Nucleus accumbens (tissue), 56 donors: ENCODE measurements at regions not wholly inside any gene's neighbourhood (a gene's known extent, or its start where the extent isn't known, plus 50 kb on each side); places are given as distances from the start of the nearest gene placed in this dataset.
"Not testable (repeated sequence)": the region's sequence is repeated elsewhere in the genome, so short reads cannot be mapped to it uniquely, and the experiment has no call there.

ENCODE experiments used
- DNase-seq, 56 donors: peaks; one replicate each; lab custom pipeline; 2025; lab: John Stamatoyannopoulos, UW

DNA sequence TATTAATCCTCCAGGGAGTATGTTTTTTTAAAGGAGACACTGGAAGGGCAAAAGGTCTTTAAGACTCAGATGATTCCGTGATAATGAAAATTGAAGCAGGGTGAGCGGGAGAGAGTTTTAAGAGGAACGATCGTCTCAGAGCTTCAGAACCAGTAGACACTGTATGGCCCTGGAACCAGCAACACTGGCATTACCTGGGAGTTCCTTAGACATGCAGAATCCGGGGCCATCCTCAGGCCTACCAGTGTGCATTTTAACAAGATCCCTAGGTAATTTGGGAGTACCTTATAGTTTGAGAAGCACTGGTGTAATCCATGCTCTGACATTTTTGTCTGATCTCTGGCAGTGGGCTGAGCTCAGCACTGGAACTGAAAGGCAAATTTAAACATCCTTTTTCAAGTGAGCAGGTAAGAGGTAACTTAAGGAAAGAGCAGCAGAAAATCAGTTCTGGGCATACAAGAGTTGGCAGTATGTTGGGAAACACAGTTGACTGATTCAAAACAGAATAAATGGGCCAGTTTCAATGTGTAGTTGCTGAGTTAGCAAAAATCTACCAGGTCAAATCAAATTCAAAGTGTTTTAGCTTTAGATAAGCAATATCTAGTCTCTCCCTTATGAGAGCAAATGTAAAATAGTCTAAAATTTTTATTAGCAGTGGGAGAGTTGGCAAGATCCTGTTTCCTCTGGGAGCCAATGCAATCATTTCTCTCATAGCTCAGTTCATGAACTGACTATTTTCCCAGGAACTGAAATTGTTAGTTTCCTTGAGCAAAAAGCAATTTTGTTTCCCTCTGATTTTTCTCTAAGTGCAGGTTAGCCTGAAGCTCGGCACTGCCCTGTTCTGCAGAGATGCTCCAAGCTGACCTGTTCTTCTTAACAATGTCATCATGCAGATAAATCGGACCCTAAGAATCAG is 97.2 kb upstream of the ELMO1 start:
- no peak for DNase-seq

DNA sequence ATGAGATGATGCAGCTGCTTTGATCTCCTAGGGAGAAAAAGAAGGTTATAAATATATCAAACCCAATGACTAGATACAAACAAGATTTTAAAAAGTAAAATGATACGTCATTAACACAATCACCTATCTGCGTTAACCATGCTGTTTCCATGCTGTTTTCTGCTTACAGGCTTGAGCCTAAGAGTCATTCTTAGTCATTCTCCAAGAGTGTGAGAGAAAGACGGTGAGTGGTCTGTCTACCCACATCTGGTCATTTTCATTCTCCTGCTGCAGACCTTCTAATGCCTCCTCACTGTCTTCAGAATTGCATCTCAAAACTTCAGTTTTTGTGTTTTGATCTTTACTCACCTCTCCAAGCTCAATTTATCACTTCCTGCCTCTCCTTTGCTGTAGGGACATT is 98.0 kb upstream of the ELMO1 start:
- DNase-seq, result no peak

DNA sequence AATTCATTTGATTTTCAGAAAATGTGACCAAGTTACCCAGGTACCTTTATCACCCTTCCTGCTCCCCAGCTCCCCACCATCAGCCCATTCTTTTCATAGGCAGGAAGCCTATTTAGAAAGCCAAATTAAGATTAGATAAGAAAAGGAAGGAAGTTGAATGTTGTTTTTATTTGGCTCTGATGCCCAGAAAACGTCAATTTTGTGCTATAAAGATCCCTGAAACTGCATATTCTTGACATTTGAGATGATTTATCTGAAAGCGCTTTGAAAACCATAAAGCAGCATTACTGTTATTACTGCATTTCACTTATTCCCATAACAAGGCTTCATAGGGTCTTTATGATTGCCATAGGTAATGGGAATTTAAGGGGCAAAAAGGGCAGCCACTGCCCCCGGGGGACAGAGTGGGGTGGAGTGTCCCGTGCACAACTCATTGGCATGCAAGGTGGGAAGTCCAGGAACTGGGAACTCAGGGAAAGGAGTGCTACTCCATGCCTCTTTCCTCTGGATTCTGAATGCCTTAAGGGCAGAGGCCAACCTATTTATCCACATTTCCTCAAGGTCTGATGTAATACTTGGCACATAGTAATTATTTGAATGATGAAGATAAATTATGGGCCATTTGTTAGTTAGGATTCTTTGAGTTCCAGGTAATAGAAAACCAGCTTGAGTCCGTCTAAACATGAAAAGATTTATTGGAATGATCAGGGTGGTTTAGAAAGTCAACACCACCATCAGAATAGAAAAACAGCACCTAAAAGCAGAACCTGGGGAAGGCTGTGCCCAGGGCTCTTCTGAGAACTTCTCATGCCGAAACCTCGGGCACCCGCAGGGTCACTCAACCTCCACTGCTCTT is 100.6 kb upstream of the ELMO1 start:
- no peak for DNase-seq

DNA sequence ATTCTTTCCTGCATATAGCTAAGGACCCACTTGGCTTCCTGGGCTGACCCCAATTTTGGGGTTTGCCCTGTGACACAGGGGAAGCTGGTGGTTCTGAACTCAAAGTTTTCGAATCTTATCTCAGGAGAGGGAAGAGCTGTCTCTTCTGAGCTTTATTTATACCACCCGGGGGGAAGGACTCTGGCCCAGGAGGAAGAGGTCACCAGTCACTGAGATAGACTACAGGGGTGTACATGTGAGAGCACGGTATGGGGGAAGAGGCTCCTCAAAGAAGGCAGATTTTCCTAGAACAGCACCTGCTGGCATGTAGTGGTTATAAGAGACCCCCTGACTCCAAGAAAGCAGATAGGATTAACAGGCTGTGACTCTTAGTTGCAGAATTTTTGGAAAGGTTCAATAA is 101.8 kb upstream of the ELMO1 start:
- no peak for DNase-seq

DNA sequence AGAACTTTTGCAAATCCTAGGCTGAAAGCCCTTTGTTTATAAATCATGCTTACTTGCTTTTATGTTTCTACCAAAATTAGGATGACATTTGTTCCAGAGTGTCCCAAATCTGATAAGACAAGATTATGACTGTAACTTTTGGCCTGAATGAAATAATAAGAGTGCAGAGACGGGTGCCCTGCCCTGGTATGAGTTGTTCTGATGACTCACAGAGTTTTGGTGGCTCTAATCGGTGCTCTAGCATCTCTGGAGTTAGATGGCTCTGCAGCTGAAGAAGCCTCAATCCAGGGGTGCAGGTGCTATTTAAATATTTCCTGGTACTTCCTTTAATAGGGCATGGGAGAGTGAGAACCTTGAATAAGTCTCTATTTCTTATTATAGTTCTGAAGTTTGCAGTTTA is 102.2 kb upstream of the ELMO1 start:
- DNase-seq, result no peak

DNA sequence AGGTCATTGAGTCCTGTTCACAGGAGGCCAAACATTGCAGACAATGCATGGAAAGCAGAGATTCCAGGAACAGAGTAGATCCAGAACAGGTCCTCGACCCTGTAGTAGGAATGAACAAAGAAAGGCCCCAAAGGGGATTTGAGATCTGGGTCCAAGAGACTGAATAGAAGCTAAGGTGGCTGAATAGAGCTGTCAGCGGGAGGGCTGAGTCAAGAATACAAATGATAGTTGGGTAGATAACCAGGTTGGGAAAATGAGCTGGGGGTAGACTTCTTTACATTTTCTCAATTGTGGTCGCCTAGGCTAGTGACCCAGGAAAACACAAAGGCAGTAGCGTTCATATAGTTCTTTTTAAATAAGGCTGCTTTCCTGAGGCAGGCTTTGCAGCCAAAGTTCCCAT is 103.4 kb upstream of the ELMO1 start:
- DNase-seq, result no peak

DNA sequence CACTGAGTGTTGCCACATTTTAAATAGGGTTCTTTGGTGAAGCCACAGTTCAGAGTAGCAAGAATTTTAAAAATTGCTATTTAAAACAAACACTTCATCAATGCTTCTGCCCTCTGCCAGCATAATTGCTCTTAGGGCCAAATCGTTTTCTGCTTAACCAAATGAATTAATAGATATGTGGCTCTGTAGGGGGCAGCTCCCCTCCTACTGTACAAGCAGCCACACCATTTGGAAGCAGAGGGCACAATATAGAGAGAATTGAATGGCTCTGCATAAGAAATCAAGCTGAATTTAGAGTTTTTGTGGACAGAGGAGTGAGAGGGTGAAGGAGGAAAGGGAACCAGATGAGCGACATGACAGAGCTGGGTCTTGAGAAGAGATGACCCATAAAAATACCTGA is 103.8 kb upstream of the ELMO1 start:
- not testable (repeated sequence) for DNase-seq

DNA sequence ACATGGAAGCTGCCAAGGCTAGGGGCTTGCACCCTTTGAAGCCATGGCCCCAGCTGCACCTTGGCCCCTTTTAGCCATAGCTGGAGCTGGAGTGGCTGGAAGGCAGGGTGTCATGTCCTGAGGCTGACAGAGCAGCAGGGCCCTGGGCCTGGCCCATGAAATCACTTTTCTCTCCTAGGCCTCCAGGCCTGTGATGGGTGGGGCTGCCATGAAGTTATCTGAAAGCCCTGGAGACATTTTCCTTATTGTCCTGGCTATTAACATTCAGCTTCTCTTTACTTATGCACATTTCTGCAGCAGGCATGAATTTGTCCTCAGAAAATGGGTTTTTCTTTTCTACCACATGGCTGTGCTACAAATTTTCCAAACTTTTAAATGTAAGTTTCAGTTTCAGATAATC is 106.9 kb upstream of the ELMO1 start:
- DNase-seq, result no peak

DNA sequence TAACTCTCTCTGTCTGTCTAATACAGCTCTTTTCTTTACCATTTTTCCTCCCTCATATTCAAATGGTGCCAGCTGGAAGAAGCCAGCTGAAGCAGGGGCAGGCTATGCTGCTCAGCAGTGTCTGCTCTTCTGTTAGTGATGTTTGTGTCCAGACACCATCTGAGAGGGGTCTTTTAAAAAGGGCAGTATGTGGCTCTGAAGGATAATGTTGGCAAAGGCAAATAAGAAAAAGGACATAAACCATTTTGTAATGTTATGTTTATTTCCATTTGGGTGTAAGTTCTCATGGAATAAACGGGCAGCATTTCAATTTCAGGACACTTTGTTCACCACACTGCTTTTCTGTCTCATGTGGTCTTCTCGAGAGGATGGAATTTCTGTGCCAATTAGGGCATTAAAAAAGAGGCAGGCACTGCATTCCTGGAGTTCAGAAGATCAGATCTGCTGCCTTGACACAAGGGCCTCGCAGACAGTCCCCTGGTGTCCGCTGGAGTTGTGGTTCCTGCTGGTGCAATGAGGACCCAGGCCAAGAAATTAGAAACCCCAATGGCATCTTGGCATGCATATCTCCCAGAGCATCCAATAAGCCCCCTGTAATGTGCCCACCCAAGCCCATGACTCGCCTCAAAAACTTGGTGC is 109.0 kb upstream of the ELMO1 start:
- DNase-seq, result no peak

DNA sequence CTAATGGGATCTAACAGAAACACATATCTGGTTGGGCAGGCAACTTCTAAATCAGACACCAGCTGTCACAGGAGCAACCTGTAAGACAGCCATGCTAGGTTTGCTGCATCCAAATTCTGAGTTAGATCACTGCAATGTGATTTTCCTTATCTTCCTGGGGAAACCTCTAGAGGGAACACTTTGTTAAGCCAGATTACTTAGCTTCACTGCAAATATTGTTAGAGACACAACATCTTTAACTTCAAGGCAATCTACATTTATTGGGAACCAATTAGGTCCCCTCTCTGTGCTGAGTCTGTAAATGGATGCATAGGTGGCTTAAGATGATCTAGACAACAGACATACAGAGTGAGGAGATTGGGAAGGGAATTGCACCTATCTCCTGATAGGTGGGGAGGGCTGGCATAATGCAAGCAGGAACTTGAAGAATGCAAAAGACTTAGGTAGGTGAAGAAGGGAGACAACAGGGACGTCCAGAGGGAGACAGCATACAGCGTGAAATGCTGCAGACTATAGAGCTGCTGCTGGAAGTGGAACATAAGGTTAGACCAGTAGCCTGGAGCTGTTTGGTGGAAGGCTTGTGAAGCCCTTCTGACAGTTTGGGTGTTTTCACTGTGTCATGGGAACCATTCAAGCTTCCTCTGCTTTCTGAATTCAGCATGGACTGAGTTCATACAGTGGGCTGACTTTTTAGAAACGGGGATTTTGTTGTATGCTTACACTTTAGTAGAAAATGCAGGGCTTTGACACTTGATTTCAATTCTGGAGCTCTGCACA is 109.8 kb upstream of the ELMO1 start:
- no peak for DNase-seq

DNA sequence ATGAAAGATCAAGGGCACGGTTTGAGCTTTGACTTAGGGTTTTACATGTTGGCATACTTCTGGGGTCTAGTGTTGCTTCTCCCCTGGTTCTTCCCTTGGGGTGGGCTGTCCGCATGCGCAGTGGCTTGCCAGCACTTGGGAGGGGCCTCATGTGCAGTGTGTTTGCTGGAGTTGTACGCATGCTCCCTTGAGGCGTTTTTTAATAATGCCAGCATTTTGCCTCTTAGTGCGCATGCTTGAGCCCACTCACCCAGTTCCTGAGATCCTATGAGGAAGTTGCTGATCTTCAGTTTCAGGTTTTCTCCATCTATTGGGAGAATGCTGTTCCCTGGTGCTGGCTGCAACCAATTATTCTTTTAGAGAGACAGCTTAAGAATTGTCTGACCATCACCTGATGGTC is 113.4 kb upstream of the GPR141 start:
- no peak for DNase-seq

DNA sequence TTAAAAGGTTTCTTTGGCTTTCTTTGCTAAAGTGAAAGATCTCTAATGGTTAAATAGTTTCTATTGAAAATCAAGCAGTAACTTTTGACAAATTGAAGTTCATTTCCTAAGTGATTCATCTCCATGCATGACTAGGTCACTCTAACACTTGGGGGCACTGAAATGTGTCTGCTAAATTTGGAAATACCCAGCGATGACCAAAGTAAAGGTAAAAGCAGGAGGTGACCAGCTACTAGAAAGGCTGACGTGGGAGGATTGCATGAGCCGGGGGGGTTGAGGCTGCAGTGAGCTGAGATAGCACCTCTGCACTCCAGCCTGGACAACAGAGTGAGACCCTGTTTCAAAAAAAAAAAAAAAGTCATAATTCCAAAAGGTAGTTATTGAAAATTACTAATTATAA is 111.8 kb upstream of the GPR141 start:
- no peak for DNase-seq

DNA sequence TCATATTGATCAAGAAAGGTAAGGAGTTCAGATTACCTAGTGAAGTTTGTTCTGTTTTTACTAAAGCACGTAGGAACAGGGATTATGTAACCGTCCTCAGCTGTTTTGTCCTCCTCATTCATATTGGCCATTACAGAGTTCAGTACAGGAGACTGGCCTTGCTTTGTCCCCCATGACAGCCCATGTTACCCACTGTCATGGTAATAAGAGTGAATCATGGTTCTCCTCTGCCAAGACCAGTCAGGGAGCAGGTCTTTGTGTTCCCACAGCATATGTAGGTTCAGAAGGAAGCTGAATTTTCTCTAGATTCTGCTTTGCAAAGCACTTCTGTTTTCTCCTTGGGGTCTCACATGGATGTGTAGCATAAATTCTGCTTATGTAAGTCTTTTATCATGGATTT is 106.2 kb upstream of the GPR141 start:
- peak in 1 of 56 donors; percentile 15 for DNase-seq

DNA sequence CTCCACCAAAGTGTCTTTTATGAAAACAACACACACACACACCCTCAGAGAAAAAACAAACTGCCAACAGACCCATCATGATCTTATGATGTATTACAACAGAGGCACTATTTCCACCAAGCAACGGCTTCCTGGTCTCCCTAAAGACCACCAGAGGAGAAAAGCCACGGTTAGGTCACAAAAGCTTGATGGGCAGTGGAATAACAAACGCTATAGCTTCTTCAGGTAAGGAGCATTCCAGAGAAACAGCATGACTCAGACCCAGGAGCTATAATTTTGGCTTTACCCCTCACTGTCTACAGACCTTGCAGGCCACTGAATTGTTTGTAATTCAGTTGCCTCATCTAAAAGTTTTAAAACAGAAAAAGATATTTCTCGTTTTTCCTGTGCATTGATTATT is 105.7 kb upstream of the GPR141 start:
- no peak for DNase-seq

DNA sequence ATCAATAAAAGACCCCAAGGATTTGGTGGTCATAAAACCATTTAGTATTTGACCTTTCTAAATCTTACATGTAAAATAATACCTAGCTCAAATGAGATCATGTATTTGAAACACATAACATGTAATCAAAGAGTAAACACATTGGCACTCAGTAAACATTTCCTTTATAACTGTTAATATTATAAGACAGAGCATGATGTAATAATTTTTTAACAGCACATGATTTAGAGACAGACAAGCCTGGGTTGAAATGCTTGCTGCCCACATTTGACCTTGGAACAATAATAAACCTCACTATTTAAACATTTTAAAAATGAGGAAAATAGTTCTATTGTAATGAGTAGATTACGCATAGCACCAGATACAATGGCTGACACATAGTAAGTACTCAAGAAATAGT is 105.2 kb upstream of the GPR141 start:
- DNase-seq, result no peak

DNA sequence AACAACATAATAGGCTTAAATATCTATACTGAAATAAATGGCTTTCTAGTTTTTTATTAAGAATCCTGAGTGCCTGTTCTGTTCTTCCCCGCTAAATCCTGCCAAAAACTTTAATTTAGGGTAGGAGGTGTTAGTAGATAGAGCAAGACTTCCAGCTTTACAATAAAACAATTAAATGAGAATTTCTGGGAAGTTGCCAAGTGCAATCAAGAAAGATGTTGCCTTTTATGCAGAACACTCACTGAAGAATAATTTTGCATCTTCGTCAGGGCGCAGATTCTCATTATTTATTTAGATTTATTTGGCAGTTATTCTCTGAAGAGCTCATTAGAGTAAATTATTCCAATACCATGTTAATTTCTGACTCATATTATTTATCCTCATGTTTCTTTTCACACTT is 103.2 kb upstream of the GPR141 start:
- DNase-seq, result no peak

DNA sequence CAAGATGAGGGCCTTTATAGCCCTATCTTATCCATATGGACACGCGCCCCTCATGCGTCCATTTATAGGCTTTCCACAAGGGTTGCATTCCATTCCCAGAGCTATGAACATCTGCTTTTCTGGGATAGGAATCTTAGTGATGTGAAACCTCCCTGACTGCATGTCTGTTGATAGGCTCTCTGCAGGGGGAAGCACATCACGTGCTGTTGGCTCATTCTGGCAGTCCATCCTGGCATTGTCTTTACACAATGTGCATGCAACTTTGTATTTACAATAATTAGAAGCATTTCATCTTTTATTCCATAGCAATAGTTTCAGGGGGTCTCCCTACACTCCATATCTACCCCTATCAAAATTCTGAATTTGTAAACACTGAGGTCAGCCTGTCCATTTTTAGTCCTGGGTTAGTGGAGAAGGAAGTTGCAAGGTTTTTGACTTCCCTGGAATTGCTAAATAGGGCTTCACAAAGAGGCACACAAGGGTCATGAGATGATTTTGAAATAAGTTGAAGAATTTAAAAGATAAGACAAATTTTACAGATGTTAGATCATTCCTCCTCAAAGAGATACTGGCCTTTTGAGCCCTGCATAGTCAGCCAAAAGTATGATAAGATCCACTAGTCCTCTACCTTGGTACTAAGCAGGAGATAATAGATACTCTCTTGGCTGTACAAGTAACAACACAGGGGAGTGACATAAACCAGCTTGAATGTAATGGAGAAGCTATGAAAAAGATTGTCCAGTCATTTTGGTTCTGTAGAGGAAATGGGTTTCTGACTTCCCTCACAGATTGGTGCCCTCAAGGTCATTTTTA is 98.7 kb upstream of the GPR141 start:
- peak in 2 of 56 donors; percentile 5 to 24 for DNase-seq

DNA sequence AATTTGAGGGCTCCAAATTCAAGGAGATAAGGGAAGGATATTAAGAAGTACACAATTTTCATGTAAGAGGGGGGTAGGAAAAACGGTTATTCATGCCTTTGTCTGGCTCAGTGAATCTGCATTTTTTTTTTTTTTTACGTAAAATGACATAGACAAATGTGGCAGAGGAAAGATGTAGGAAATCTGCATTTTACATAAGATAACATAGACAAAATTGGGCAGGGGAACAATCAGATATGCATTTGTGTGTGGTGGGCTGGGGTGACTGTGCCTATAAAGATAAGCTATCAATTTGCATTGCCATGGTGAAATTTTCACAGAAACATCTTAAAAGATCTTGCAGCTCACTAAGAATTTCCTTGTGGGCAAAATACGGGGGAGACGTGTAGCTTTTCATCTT is 92.7 kb upstream of the GPR141 start:
- no peak for DNase-seq

DNA sequence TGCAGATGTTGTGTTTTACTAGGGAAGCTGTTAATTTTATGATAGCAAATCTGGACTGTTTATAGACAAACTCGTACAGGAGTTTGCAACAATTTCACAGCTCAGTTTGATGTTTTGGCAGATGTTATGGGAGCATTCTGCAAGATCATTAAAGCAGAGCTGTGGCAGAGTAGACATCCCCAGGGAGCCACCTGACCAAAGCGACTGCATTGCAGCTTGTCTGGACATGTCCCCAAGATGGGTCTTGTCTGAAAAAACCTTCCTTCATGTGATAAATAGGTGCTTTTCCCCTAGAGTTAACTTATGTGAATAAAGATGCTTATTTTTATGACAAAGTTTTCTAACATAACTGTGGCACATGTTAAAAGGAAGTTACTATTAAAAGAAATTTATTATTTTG is 91.2 kb upstream of the GPR141 start:
- no peak for DNase-seq

DNA sequence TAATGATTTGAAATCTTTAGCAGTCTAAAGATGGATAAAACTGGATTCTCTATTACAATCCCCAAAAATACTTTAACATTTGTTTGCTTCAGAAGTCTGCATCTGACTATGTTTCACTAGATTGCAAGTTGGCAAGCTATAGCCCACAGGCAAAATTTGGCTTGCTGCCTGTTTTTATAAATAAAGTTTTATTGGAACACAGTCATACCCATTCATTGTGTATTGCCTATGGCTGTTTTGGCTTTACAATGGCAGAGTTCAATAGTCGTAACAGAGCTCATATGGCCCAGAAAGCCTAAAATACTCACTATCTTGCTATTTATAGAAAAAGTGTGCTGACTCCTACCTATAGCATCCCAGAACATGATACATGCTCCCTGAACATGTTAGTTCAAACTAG is 89.0 kb upstream of the GPR141 start:
- DNase-seq, result no peak
